ENCODE measurements at regions not wholly inside any gene's neighbourhood (a gene's known extent, or its start where the extent isn't known, plus 50 kb on each side); places are given as distances from the start of the nearest gene placed in this dataset.

GRCh38 chr3:5057272-5057671 is 64.8 kb upstream of the ARL8B start:
- H3K4me3 Mint-ChIP-seq = no peak overlapping the region
- no peaks in the 10 kb centered on the region for H3K9me3 ChIP-seq (ENCODE audit: control insufficient read depth, insufficient read depth, low read length)
- TF ChIP-seq CTCF (IDR thresholded peaks at IDR 0.05) = no peak
- no peak for DNase-seq
- intact Hi-C loops (cut with micrococcal nuclease) = loop anchor here (1.0 to 2.0 kb wide), 2 partner anchors 346 to 706 kb away; no protein-coding TSS in a partner anchor
- H3K27ac ChIP-seq (ENCODE audit: low read length) = no peak overlapping the region
- H3K36me3 Mint-ChIP-seq = no peaks in the 10 kb centered on the region
- no peaks in the 10 kb centered on the region for H3K27me3 ChIP-seq (ENCODE audit: control insufficient read depth, insufficient read depth, low read length)
- peaks cover 35% of the 10 kb centered on the region for H3K4me1 ChIP-seq (ENCODE audit: control insufficient read depth, insufficient read depth, low read length)
- H3K4me1 Mint-ChIP-seq = peaks cover 21 to 36% of the 10 kb centered on the region in 2 donors
- no peak overlapping the region for H3K4me3 ChIP-seq (ENCODE audit: low read length)
- H3K27me3 Mint-ChIP-seq (ENCODE audit: low read depth in 2 of 2) = peaks cover 4 to 7% of the 10 kb centered on the region in 2 donors
- 80% methylated on average over 6 of the region's 6 CpGs for WGBS (ENCODE audit: insufficient coverage)
- H3K9me3 Mint-ChIP-seq = no peaks in the 10 kb centered on the region
- H3K27ac Mint-ChIP-seq = no peak overlapping the region
- no peak for ATAC-seq
- H3K36me3 ChIP-seq (ENCODE audit: control insufficient read depth, insufficient read depth, low read length) = no peaks in the 10 kb centered on the region

- Mint-ChIP-seq H3K4me3 (no peak overlapping the region), H3K36me3 (no peaks in the 10 kb centered on the region), H3K27me3 (ENCODE audit: low read depth in 2 of 2) (peaks cover 4 to 7% of the 10 kb centered on the region in 2 donors), H3K27ac (no peak overlapping the region), H3K4me1 (peaks cover 17 to 31% of the 10 kb centered on the region in 2 donors), H3K9me3 (no peaks in the 10 kb centered on the region)
- peak; percentile 58 to 89 for DNase-seq
- 41% methylated on average over 7 of the region's 7 CpGs for WGBS (ENCODE audit: insufficient coverage)
- intact Hi-C loops (cut with micrococcal nuclease) = loop anchor here (1.0 to 2.0 kb wide), 2 partner anchors 347 to 707 kb away; no protein-coding TSS in a partner anchor
- Histone ChIP-seq H3K27me3 (ENCODE audit: control insufficient read depth, insufficient read depth, low read length) (no peaks in the 10 kb centered on the region), H3K27ac (ENCODE audit: low read length) (no peak overlapping the region), H3K36me3 (ENCODE audit: control insufficient read depth, insufficient read depth, low read length) (no peaks in the 10 kb centered on the region), H3K4me3 (ENCODE audit: low read length) (no peak overlapping the region), H3K4me1 (ENCODE audit: control insufficient read depth, insufficient read depth, low read length) (peaks cover 32% of the 10 kb centered on the region), H3K9me3 (ENCODE audit: control insufficient read depth, insufficient read depth, low read length) (no peaks in the 10 kb centered on the region)
- peak; percentile 79 for TF ChIP-seq CTCF (IDR thresholded peaks at IDR 0.05)
- peak; percentile 95 to 98 (median 96) for ATAC-seq
These were observed 64.2 kb upstream of the ARL8B start for GRCh38 chr3:5057857-5058324.

GRCh38 chr3:5058471-5058951 is 63.6 kb upstream of the ARL8B start:
- H3K36me3 ChIP-seq (ENCODE audit: control insufficient read depth, insufficient read depth, low read length) = no peaks in the 10 kb centered on the region
- TF ChIP-seq CTCF (IDR thresholded peaks at IDR 0.05) = no peak
- H3K27me3 ChIP-seq (ENCODE audit: control insufficient read depth, insufficient read depth, low read length) = no peaks in the 10 kb centered on the region
- H3K4me1 Mint-ChIP-seq = peaks cover 17 to 25% of the 10 kb centered on the region in 2 donors
- ATAC-seq = no peak
- H3K27me3 Mint-ChIP-seq (ENCODE audit: low read depth in 2 of 2) = peaks cover 4 to 7% of the 10 kb centered on the region in 2 donors
- H3K9me3 Mint-ChIP-seq = no peaks in the 10 kb centered on the region
- H3K4me1 ChIP-seq (ENCODE audit: control insufficient read depth, insufficient read depth, low read length) = peaks cover 26% of the 10 kb centered on the region
- H3K9me3 ChIP-seq (ENCODE audit: control insufficient read depth, insufficient read depth, low read length) = no peaks in the 10 kb centered on the region
- no peak overlapping the region for H3K27ac ChIP-seq (ENCODE audit: low read length)
- no peak for DNase-seq
- no peak overlapping the region for H3K4me3 ChIP-seq (ENCODE audit: low read length)
- intact Hi-C loops (cut with micrococcal nuclease) = no loop called here
- no peak overlapping the region for H3K27ac Mint-ChIP-seq
- H3K4me3 Mint-ChIP-seq = no peak overlapping the region
- H3K36me3 Mint-ChIP-seq = no peaks in the 10 kb centered on the region

GRCh38 chr3:5059782-5060181 is 62.3 kb upstream of the ARL8B start:
- H3K36me3 Mint-ChIP-seq = no peaks in the 10 kb centered on the region
- no peaks in the 10 kb centered on the region for H3K9me3 ChIP-seq (ENCODE audit: control insufficient read depth, insufficient read depth, low read length)
- 76% methylated on average over 5 of the region's 7 CpGs for WGBS (ENCODE audit: insufficient coverage)
- peaks cover 17% of the 10 kb centered on the region in 2 donors for H3K4me1 Mint-ChIP-seq
- no peak overlapping the region for H3K27ac Mint-ChIP-seq
- H3K36me3 ChIP-seq (ENCODE audit: control insufficient read depth, insufficient read depth, low read length) = no peaks in the 10 kb centered on the region
- peaks cover 14% of the 10 kb centered on the region for H3K4me1 ChIP-seq (ENCODE audit: control insufficient read depth, insufficient read depth, low read length)
- TF ChIP-seq CTCF (IDR thresholded peaks at IDR 0.05) = no peak
- no peaks in the 10 kb centered on the region for H3K27me3 ChIP-seq (ENCODE audit: control insufficient read depth, insufficient read depth, low read length)
- H3K9me3 Mint-ChIP-seq = no peaks in the 10 kb centered on the region
- DNase-seq = no peak
- intact Hi-C loops (cut with micrococcal nuclease) = no loop called here
- H3K4me3 Mint-ChIP-seq = no peak overlapping the region
- H3K27ac ChIP-seq (ENCODE audit: low read length) = no peak overlapping the region
- peaks cover 4 to 7% of the 10 kb centered on the region in 2 donors for H3K27me3 Mint-ChIP-seq (ENCODE audit: low read depth in 2 of 2)
- no peak overlapping the region for H3K4me3 ChIP-seq (ENCODE audit: low read length)
- no peak for ATAC-seq

Data from natural killer cell (primary cell).